Activated CD4-positive, alpha-beta T cell treated with anti-CD3 and anti-CD28 coated beads, Interleukin-2, amount 50 U/mL, for 48 hours (primary cell): ENCODE measurements at regions not wholly inside any gene's neighbourhood (a gene's known extent, or its start where the extent isn't known, plus 50 kb on each side); places are given as distances from the start of the nearest gene placed in this dataset.

Experiments
- DNase-seq, 2 experiments: peaks; one replicate each; pipeline ENCODE4 v3.0.0-alpha.2; 2020

- no peak for DNase-seq
Measured at GRCh38 chr9:97747201-97747965, 50.2 kb upstream of the XPA start.

GRCh38 chr9:97748525-97748924, 51.4 kb upstream of the XPA start:
- no peak for DNase-seq

GRCh38 chr9:97749928-97750327, 52.8 kb upstream of the XPA start:
- DNase-seq: no peak

DNA sequence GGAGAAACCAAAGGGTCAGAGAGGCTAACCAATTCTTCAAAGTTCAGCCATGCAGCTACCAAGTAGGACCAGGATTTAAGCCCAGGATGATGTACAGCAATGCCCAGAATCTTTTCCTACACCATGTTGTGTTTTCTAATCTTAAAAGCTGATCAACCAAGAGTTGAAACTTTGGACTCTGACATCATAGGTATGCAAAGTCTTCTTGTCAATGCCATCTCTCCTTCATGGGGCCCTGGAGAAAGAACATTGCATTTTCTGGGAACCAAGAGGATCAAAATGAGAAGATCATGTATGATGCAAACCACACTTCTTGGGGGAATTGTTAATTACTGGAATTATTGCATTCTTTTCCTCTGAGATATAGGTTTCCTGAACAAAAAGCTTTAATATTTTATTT, 54.4 kb upstream of the XPA start:
- no peak for DNase-seq

DNA sequence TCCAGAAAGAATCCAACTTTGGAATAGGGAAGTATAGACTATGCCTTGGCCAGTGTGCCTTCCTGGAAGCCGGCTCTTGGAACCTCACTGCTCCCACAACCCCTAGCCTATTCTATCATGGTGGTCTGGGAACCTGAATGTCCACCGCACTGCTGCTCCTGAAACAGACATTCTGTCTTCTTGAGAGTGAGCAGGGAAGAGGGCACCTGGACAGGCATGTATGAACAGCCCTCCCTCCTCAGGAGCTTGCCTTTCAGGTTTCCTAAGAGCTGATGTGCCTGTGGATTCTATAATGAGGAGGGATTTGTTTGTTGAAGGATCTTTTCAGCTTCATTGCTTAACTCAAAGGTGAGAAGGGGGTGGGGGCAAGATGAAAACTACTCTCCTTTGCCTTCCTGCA, 55.1 kb upstream of the XPA start:
- DNase-seq: no peak

- DNase-seq: no peak
Measured at GRCh38 chr9:97753364-97753763, 56.2 kb upstream of the XPA start.

GRCh38 chr9:97753975-97754374, 56.8 kb upstream of the XPA start:
- DNase-seq: no peak

DNA sequence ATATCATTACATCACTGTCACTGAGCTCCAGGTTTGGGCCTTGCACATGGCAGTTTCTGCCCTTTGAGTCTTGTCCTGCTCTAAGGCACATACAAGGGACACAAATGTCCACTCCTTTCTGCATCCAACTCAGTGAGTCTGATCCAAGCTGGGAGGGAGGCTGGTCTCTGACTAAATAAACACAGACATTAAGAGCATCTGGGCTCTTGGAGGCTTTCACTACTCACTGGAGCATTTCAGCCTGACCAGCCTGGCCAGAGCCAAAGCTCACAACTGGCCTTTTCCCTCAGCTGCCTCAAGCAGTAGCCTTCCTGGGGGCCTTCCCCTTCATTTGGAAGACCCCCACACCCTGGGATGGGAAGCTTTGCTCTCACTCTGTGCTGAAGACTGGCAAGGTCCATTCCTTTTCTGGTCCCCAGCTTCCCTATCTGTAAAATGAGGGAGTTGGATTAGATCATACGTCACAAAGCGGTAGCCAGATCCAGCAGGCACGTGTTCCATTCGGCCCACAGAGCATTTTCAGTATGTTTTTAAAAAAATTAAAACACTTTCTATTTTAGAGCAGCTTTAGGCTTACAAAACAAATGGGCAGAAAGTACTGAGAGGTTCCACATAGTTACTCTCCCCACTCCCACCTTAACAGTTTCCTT, 58.6 kb upstream of the XPA start:
- DNase-seq: no peak

DNA sequence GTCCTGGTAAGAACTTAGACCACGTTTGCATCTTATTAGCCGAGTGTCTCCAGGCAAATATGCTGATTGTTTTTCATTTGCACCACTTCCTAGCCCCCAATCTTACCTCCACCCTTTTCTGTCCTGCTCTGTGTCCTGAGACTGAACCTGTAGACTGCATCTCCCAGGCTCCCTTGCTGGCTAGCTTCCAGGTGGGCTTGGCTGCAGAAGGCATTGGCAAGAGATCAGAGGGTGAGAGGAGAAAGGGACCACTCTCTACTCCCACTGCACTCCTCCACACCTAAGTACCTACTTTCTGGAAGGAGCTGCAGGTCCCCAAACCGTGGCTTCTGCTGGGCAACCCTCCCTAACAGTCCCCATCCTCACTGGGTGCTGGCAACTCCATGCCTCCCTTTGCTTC, 59.9 kb upstream of the XPA start:
- no peak for DNase-seq

- no peak for DNase-seq
Measured at GRCh38 chr9:97758334-97758916, 61.3 kb upstream of the XPA start.

DNA sequence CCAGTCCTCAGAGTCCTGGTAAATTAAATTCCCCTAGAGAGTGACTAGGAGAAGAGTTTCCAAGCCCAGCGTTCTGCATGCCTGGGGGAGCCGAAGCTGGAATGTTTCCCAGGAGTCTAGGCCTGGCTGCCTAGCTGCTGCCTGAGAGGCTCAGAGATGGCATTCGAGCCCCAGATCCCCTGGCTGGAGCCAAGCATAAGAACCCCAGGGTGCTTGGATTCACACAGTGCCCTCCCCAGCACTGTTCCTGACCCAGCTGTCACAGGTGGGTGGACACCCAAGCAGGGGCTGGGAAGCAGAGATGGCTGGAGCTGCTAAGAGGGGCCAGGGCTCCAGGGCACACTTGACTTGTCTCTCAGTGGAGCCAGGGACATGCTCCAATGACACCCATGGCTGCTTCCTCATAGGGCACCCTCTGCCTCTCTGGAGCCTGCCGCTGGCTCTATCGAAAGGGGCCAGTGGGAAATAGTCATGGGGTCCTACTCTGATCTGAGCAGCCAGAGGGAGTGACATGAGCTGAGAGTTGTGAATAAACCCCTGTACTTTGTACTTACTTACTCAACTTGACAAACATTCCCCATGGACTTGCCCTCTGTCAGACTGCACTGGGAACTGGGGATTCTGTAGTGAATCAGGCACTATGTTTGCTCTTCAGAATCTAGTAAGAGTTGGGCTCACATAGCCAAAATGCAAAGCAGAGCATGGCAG, 62.6 kb upstream of the XPA start:
- DNase-seq: no peak

DNA sequence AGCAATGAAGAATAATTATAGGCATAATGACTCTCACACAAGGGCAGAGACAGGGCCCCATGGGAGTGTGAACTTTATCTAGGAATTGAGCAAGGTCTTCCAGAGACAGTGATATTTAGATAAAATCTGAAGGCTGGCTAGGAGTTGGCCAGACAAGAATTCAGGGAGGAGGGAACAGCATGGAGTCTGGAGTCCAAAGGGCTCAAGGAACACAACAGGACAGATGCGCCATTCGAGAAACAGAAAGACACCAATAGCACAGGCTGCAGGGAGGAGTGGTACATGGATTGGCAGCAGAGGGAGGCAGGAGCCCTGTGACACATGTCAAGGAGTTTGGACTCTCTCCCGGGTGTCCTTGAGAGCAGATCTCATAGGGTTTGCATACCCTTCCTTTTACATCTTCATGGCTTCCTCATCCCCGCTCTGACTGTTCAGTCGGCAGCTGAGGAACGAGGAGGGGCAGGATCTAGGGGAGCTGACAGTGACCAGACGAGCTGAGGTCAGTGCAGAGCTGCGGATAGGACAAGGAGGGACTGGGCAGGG, 64.0 kb upstream of the XPA start:
- no peak for DNase-seq

GRCh38 chr9:97761879-97762278, 64.7 kb upstream of the XPA start:
- DNase-seq: no peak

DNA sequence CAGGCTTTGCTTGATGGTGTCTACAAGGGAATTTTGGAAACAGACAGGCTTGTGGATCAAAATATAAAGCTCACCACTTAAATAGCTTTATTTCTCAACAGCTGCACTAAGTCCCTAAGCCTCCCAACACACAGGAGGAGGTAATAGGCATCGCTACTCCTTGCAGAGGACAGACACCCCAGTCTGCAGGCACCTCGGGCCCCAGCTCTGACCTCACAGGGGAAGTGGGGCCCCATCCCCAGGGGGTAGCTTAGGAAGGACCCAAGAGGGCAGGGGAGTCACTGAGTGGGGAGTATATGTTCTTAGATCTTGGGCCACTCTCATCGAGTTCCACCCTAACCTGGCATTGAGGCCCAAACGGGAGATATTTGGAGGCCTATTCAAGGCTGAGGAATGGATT, 66.7 kb upstream of the XPA start:
- DNase-seq: no peak

- DNase-seq: no peak
Measured at GRCh38 chr9:97766092-97766491, 69.0 kb upstream of the XPA start.

- no peak for DNase-seq
Measured at GRCh38 chr9:97766610-97767009, 69.5 kb upstream of the XPA start.

DNA sequence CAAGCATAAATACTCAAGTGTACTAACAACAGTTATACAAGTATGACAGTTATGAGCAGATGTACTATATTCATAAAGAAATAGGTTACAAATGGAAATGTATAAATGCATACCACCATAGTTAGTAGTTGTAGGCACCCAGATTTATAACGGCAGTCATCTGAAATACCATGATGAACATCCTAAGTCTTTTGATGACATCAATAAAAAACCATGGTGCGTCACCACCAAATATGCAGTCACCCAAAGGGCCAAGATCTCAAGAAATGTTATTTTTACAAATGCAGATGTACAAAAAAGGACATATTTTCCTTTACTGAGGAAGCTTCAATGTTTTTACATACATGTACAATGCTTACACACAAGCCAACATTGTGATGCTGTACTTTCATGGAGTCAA, 70.8 kb upstream of the XPA start:
- DNase-seq: no peak

DNA sequence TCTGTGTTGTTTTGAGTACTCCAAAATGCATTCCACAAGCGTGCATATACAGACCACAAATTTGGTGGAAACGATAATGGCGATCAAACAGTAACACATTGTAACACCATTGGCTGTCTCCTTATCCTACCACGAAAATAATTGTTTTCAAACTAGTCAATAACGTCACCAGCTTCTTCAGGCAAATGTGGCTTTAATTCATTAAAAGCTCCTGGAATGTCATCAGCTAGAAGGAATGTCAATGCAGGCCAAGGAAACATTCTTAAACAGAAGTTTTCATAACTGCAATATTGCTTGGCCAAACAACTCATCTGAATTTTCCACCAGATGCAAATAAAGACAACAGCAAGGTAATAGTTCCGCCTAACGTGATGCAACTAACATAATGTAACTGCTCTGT, 71.6 kb upstream of the XPA start:
- DNase-seq: no peak

DNA sequence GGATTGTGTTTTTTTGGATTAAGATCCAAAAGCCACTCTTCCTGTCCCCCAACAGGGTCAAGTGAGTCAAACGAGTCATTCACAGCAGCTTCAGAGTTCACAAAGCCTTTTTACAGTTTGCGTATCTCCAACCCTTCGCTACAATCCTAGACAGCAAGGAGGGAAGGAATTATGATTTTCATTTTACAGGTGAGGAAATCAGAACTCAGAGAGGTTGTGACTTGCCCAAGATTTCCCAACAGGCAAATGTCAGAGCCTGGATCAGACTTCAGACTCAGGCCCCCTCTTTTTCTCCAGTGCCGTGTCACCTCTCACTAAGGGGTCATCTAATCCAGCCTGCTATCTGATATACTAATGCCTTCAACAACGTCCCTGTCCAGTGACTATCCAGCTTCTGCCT, 72.1 kb upstream of the XPA start:
- DNase-seq: no peak

DNA sequence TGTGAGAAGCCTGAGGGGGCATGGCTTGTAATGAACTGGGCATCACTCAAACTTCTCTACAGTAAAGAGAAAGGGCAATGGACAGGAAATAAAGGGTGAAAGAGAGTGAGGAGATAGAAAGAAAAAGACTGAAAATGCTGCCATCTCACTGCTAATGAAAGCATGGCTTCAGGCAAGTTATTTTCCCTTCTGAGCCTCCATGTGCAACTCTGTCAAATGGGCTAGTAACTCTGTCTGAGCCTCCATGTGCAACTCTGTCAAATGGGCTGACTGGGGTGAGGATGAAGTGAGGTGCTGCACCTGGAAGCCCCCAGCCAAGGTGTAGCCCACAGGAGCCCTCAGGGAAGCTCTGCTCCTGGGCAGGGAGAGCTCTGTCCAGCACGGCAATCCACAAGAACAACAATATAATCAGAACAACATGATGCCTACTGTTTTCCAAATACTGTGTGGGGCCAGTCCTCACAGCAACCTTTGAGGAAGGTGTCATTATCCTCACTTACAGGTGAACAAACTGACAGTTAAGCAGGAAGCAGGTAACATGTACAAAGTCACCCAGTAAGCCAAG, 73.8 kb upstream of the XPA start:
- DNase-seq: no peak

GRCh38 chr9:97771641-97772040, 74.5 kb upstream of the XPA start:
- no peak for DNase-seq

DNA sequence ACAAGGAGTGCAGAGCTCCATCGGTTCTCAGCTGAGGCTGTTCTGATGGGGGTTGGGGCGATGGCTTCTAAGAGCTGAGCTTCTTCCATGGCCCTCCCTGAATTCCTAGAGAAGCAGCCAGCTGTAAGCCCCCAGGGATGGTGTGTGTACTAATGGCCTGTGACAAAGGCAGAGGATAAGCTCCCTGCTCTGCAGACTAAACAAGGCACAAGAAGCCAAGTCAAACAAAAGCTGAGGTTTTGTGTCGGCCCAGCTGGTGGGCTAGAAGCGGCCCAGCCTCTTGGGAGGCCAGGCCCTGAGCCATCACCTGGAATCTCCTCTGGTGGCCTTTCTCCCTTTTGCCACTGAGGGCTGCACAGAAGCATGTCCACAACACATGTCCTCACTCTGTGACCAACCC, 75.0 kb upstream of the XPA start:
- DNase-seq: no peak

DNA sequence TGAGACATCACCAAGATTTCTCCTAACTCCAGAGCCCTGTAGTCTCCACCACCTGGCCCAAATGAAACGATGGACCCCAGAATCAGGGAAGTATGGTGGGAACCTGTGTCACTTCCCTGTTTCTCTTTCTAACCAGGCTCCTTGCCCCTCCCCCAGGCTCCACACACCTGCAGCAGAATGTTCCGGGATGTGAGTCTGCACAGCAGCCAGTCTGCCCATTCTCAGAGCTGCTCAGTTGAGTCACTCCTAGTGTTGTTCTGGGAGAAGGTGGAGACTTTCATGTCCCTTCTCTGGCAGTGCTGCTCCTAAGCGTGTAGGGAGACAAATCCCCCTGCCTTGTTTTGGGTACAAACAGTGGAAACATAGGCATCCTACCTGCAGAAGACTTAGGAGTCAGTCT, 76.0 kb upstream of the XPA start:
- no peak for DNase-seq
